ENCODE measurements at regions not wholly inside any gene's neighbourhood (a gene's known extent, or its start where the extent isn't known, plus 50 kb on each side); places are given as distances from the start of the nearest gene placed in this dataset.
A peak's percentile ranks its signal among the peaks of the same experiment; 100 is the strongest.

GRCh38 chr2:166592750-166593149 is 98.7 kb upstream of the SCN7A start:
- TF ChIP-seq CTCF (conservative IDR thresholded peaks at IDR 0.05; ENCODE audit: low read depth, low read length) (no peak), MAFK (IDR thresholded peaks at IDR 0.05; ENCODE audit: low read depth, low read length) (no peak), MXI1 (IDR thresholded peaks at IDR 0.05; ENCODE audit: borderline replicate concordance, low read depth, low read length) (no peak), POLR2A (IDR thresholded peaks at IDR 0.05; ENCODE audit: low read depth, low read length) (no peak), CEBPB (IDR thresholded peaks at IDR 0.05; ENCODE audit: low read depth, low read length) (peak; percentile 63; the same call in 1 of the 2 replicates), SMC3 (IDR thresholded peaks at IDR 0.05; ENCODE audit: low read depth, low read length) (no peak), RCOR1 (IDR thresholded peaks at IDR 0.05; ENCODE audit: insufficient replicate concordance, low read length) (no peak), RFX5 (IDR thresholded peaks at IDR 0.05; ENCODE audit: low read depth, low read length) (no peak), FOS (IDR thresholded peaks at IDR 0.05; ENCODE audit: low read depth, low read length) (no peak), MAZ (IDR thresholded peaks at IDR 0.05; ENCODE audit: borderline replicate concordance, low read depth, low read length) (no peak), USF2 (IDR thresholded peaks at IDR 0.05; ENCODE audit: low read depth, low read length) (no peak), BHLHE40 (IDR thresholded peaks at IDR 0.05; ENCODE audit: low read depth, low read length) (no peak), RAD21 (IDR thresholded peaks at IDR 0.05; ENCODE audit: low read length) (no peak)
